ENCODE measurements at regions not wholly inside any gene's neighbourhood (a gene's known extent, or its start where the extent isn't known, plus 50 kb on each side); places are given as distances from the start of the nearest gene placed in this dataset.

- TF ChIP-seq, protein P1, sequence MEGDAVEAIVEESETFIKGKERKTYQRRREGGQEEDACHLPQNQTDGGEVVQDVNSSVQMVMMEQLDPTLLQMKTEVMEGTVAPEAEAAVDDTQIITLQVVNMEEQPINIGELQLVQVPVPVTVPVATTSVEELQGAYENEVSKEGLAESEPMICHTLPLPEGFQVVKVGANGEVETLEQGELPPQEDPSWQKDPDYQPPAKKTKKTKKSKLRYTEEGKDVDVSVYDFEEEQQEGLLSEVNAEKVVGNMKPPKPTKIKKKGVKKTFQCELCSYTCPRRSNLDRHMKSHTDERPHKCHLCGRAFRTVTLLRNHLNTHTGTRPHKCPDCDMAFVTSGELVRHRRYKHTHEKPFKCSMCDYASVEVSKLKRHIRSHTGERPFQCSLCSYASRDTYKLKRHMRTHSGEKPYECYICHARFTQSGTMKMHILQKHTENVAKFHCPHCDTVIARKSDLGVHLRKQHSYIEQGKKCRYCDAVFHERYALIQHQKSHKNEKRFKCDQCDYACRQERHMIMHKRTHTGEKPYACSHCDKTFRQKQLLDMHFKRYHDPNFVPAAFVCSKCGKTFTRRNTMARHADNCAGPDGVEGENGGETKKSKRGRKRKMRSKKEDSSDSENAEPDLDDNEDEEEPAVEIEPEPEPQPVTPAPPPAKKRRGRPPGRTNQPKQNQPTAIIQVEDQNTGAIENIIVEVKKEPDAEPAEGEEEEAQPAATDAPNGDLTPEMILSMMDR (conservative IDR thresholded peaks at IDR 0.05) = no peak
- no peak for TF ChIP-seq EZH2 (IDR thresholded peaks at IDR 0.05; ENCODE audit: low read depth)
Observed at GRCh38 chr2:209348433-209348832, 75.4 kb upstream of the MAP2 start.
